IPS-18a (cell line): ENCODE measurements at regions not wholly inside any gene's neighbourhood (a gene's known extent, or its start where the extent isn't known, plus 50 kb on each side); places are given as distances from the start of the nearest gene placed in this dataset.

ENCODE experiments used
- H3K27ac ChIP-seq: one replicate; pipeline ENCODE4 v1.5.1; 2013; ENCODE audit warnings: low read length
- H3K27me3 ChIP-seq: one replicate; pipeline ENCODE4 v1.6.1; 2013; ENCODE audit warnings: mild to moderate bottlenecking, low read length; ENCODE audit not compliant: control insufficient read depth, insufficient read depth
- H3K36me3 ChIP-seq: one replicate; pipeline ENCODE4 v1.6.1; 2013; ENCODE audit warnings: low read depth, low read length; ENCODE audit not compliant: control insufficient read depth
- H3K4me1 ChIP-seq: one replicate; pipeline ENCODE4 v1.6.1; 2013; ENCODE audit warnings: low read depth, low read length; ENCODE audit not compliant: control insufficient read depth
- H3K4me3 ChIP-seq: one replicate; pipeline ENCODE4 v1.5.1; 2013; ENCODE audit warnings: low read length
- H3K9ac ChIP-seq: one replicate; pipeline ENCODE4 v1.6.1; 2013; ENCODE audit warnings: mild to moderate bottlenecking, low read length, moderate library complexity
- H3K9me3 ChIP-seq: one replicate; pipeline ENCODE4 v1.6.1; 2013; ENCODE audit warnings: low read depth, low read length; ENCODE audit not compliant: control insufficient read depth

DNA sequence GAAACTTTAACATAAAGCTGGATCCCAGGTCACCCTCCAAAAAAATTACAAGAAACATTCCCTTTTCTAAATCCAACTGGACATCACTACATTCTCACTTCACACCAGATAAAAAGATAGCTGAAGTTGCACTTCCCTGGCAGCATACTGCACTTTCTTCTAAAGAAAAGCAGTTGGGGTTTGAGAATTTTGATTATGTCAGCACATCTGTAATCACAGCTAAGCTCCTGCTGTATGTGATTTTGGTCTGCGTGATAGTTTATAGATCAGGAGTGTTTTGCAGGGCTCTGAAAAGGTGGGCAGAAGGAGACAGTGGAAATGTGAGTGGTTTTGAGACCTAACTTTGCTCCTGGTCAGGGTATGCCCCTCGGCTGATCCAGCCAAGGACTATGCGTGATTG lies 199.1 kb upstream of the AKR1E2 start:
- H3K36me3 ChIP-seq = no peaks in the 10 kb centered on the region
- no peak overlapping the region for H3K27ac ChIP-seq
- H3K27me3 ChIP-seq = no peaks in the 10 kb centered on the region
- H3K4me3 ChIP-seq = no peak overlapping the region
- H3K9ac ChIP-seq = no peak overlapping the region
- H3K4me1 ChIP-seq = no peaks in the 10 kb centered on the region
- no peaks in the 10 kb centered on the region for H3K9me3 ChIP-seq

DNA sequence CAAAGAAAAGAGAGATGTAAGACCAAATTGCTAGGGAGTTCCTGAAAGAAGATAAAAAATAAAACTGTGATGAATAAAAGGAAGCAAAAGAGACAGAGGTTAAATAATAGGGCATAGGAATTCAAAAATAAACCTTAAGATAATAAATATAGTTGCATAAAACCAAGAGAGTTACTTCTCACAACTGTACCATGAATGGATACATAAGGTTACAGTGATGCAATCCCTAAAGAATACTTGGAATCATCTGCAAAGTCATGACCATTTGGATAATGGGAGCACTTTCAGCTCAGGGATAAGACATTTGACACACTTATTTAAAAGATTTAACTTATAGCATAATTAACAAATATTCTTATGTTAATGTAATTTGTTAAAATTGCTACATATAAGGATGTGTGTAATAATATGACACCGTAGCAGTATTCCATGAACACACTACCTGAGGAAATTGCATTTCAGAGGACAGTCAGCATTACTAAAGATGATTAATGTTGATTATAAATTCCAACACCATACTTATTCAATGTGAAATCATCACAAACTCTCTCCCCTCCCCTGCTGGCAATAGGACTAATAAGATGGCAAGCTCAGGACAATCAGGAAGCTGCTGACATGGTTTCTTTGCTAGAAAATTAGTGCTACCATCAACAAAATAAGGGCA lies 202.1 kb upstream of the AKR1E2 start:
- Histone ChIP-seq H3K9ac (no peak overlapping the region), H3K27ac (no peak overlapping the region), H3K4me3 (no peak overlapping the region), H3K27me3 (no peaks in the 10 kb centered on the region), H3K36me3 (no peaks in the 10 kb centered on the region), H3K9me3 (no peaks in the 10 kb centered on the region), H3K4me1 (no peaks in the 10 kb centered on the region)

DNA sequence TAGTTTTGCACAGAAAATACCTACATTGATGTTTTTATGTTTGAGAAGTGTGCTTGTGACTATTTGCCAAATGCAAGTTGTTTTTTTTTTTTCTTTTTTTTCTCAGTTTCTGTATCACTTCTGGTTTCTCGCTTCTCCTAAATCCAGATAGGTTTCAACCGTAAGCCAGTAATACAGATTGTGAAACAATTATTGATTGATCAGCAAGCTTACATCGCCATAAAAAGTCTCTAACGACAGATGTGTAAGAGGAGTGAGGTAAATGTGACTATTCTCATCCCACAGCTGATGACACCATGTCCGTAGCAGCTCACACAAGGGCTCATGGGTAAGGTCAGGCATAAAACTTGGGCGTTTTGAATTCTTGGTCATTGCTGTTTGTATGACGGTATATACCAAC lies 202.8 kb upstream of the AKR1E2 start:
- Histone ChIP-seq H3K4me3 (no peak overlapping the region), H3K27me3 (no peaks in the 10 kb centered on the region), H3K27ac (no peak overlapping the region)

DNA sequence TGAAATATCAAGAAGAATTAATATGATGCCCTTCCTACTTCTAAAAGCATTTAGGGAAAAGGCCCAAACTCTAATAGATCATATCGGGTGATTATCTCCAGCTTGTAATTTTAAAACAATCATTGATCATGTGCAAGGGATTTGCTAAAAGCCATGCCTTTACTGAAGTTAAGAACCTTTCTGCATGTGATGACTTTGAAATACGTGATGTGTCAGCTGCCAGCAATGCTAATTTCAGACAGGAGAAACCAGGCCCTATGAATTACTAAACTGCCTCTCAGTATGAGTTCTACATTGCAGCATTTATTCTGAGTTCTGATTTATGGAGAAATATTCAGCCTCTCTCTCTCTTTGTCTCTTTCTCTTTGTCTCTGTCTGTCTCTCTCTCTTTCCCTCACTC lies 203.6 kb upstream of the AKR1E2 start:
- Histone ChIP-seq H3K4me3 (no peak overlapping the region), H3K9me3 (no peaks in the 10 kb centered on the region), H3K4me1 (no peaks in the 10 kb centered on the region), H3K36me3 (no peaks in the 10 kb centered on the region), H3K9ac (no peak overlapping the region), H3K27ac (no peak overlapping the region), H3K27me3 (no peaks in the 10 kb centered on the region)

More for the DNA sequence above, 202.8 kb upstream of the AKR1E2 start:
- Histone ChIP-seq H3K4me1 (no peaks in the 10 kb centered on the region), H3K9ac (no peak overlapping the region), H3K36me3 (no peaks in the 10 kb centered on the region), H3K9me3 (no peaks in the 10 kb centered on the region)

DNA sequence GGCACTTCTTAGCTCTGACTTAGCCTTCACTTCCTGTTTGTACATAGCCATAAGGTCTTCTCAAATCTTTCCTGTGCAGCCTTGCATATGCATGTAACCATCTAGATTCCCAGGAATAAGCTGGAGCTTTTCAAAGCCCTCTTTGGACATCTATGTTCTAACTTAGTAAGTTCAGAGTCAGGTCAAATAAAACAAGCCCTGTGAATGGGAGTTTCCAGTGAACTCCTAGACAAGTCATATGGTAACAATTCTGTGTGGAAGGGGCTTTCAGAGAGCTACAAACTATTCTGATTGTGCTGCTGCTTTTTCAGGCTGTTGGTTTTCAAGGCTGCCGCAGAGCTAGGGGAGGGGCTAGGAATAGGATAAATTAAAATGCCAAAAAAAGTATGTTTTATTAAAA lies 208.4 kb upstream of the AKR1E2 start:
- no peaks in the 10 kb centered on the region for H3K4me1 ChIP-seq
- no peak overlapping the region for H3K9ac ChIP-seq

DNA sequence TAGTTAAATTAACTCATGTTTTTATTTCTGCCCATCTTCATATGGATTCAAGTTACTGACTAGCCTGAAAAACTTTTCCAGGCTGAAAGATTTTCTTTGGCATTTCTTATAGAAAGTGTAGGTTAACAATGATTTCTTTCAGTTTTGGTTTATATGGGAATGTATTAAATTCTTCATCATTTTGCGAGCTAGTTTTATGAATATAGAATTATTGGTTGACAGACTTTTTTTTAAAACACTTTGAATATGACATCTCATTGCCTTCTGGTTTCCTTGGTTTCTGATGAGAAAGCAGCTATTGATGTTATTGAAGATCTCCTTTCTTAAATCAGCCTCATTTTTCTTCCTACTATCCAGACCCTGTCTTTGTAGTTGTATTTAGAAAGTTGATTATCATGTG lies 211.0 kb upstream of the AKR1E2 start:
- Histone ChIP-seq H3K9me3 (no peaks in the 10 kb centered on the region), H3K9ac (no peak overlapping the region), H3K4me3 (no peak overlapping the region), H3K36me3 (no peaks in the 10 kb centered on the region), H3K27ac (no peak overlapping the region), H3K27me3 (no peaks in the 10 kb centered on the region), H3K4me1 (no peaks in the 10 kb centered on the region)

More for the DNA sequence above, 208.4 kb upstream of the AKR1E2 start:
- no peak overlapping the region for H3K27ac ChIP-seq
- no peaks in the 10 kb centered on the region for H3K27me3 ChIP-seq
- no peaks in the 10 kb centered on the region for H3K9me3 ChIP-seq
- no peak overlapping the region for H3K4me3 ChIP-seq
- no peaks in the 10 kb centered on the region for H3K36me3 ChIP-seq

DNA sequence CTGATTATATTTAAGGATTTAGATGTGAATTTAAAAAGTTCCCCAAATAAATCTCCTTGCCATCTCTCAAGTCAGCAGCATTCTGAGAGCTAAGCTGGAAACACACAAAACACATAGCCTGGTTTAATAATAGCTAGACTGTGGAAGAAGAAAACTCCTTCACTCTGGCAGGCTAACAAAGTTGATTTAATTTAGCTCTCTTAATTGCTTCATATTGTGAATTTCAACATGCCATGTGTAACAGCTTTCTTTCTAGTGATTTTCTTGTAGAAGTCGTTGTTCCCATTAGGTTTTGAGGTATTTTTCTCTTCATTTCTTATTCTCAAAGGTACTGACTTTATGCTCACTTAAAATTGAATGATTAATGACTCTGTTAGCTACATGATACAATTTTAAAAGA lies 216.8 kb upstream of the AKR1E2 start:
- H3K27me3 ChIP-seq = no peaks in the 10 kb centered on the region
- H3K4me3 ChIP-seq = no peak overlapping the region
- no peaks in the 10 kb centered on the region for H3K4me1 ChIP-seq
- no peak overlapping the region for H3K9ac ChIP-seq
- no peak overlapping the region for H3K27ac ChIP-seq
- H3K9me3 ChIP-seq = no peaks in the 10 kb centered on the region
- no peaks in the 10 kb centered on the region for H3K36me3 ChIP-seq

DNA sequence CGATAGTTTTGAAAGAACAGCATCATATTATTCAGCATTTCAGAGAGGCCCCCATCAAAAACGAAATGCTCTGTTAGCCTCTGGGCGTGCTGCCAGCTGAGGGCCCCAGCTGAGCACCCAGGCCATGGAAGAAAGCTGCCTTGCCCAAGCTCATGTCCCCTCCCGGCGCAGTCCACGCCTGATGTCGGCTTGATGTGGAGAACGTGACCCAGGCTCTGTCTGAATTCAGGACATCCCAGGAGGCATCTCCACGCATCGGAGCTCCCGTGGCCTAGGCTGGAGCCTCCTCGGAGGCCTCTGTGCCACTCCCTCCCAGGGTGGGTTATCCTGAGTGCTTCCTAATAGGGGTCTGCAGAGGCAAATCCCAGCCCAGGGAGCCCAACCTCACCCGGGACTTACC lies 218.3 kb upstream of the AKR1E2 start:
- no peaks in the 10 kb centered on the region for H3K36me3 ChIP-seq
- no peak overlapping the region for H3K27ac ChIP-seq
- H3K4me1 ChIP-seq = no peaks in the 10 kb centered on the region
- H3K9ac ChIP-seq = no peak overlapping the region
- H3K9me3 ChIP-seq = no peaks in the 10 kb centered on the region
- no peaks in the 10 kb centered on the region for H3K27me3 ChIP-seq
- no peak overlapping the region for H3K4me3 ChIP-seq

DNA sequence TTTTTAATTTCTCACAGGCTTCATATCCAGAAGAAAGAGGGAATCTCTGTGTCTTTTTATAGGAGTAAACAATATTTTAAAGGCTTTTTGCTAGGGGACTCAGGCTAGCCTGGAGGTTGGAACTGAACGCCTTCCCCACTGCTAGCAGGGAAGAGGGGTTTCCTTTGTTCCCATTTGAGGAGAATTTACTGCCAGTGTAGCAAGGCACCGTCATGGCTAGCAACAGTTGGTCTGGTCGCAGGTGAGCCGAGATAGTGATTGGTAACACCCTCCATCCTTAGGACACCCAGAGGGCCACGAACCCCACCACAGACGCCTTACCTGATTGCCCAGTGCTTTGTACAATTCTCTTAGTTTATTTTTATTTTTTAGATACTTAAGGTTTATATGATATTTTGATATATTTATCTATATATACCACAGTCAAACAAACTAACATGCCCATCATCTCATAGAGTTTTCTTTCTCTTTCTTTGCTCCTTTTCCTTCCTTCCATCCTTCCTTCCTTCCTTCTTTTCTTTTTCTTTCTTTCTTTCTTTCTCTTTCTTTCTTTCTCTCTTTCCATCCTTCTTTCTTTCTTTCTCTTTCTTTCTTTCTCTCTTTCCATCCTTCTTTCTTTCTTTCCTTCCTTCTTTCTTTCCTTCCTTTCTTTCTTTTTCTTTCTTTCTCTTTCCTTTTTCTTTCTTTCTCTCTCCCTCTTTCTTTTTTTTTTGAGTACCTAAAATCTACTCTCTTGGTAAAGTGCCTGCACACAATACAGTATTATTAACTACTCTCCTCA lies 219.0 kb upstream of the AKR1E2 start:
- Histone ChIP-seq H3K36me3 (no peaks in the 10 kb centered on the region), H3K9me3 (no peaks in the 10 kb centered on the region), H3K4me1 (no peaks in the 10 kb centered on the region), H3K4me3 (no peak overlapping the region), H3K9ac (no peak overlapping the region), H3K27ac (no peak overlapping the region), H3K27me3 (no peaks in the 10 kb centered on the region)

DNA sequence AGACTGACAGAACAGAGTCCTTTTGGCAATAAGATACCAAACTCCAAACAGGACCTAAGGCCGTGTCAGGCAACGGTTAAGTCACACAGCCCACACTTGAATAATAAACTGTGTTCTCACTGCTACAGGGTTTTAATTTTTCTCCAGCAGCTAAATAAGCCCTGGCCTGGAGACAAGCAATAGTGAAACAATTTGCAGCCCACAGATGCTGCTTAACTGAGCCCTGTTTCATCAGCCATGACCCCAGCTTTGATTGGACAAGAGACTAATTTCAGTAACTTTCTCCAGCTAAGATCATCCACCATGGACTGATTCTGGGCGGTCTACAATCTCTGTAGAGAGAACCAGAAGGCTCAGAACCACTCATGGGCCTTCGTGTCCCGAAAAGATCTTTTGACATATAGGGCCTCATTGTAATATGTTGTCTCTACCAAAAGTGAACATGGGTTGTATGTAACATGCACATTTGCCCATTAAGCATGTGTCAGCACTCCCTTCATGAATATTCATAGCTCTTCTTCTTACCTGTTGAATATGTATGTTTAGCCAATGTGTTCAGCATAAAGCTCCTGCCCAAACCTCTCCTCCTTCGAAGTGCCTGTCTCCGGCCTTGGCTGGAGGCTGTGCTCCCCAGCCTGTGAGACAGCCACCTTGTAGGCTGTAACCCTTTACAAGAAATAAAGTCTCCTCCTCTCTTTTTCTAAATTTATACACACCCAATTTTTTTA lies 223.1 kb upstream of the AKR1E2 start:
- H3K27me3 ChIP-seq = no peaks in the 10 kb centered on the region
- no peak overlapping the region for H3K27ac ChIP-seq
- H3K4me1 ChIP-seq = no peaks in the 10 kb centered on the region
- no peaks in the 10 kb centered on the region for H3K9me3 ChIP-seq
- no peak overlapping the region for H3K4me3 ChIP-seq
- no peak overlapping the region for H3K9ac ChIP-seq
- H3K36me3 ChIP-seq = no peaks in the 10 kb centered on the region

DNA sequence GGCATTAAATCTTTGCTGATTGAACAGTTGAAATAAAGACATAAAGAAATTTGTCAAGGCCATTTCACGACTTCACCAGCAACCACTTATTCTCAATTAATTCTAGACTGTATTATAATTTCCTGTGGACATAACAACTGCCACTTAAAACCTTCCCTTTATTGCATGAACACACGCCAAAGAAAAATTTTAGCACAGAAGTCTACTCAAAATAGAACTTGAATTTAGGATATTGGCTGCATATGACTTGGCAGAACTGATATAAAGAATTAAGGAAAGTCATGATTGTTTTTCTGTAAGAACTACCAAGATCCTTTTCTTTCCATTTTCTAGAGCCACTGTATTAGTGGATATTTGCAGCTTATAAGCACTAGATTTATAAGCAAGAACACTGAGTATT lies 226.5 kb upstream of the AKR1E2 start:
- H3K27ac ChIP-seq = no peak overlapping the region
- no peaks in the 10 kb centered on the region for H3K27me3 ChIP-seq
- H3K36me3 ChIP-seq = no peaks in the 10 kb centered on the region
- H3K4me1 ChIP-seq = no peaks in the 10 kb centered on the region
- H3K9me3 ChIP-seq = no peaks in the 10 kb centered on the region
- H3K4me3 ChIP-seq = no peak overlapping the region
- H3K9ac ChIP-seq = no peak overlapping the region
